ENCODE measurements at regions not wholly inside any gene's neighbourhood (a gene's known extent, or its start where the extent isn't known, plus 50 kb on each side); places are given as distances from the start of the nearest gene placed in this dataset.

GRCh38 chr7:79547132-79547531 is 93.7 kb upstream of the MAGI2 start:
- no peak overlapping the region for H3K27ac ChIP-seq
- TF ChIP-seq ZFX (IDR thresholded peaks at IDR 0.05) (no peak), CTCF (conservative IDR thresholded peaks at IDR 0.05) (no peak)

- no peak for TF ChIP-seq ZFX (IDR thresholded peaks at IDR 0.05)
- TF ChIP-seq CTCF (conservative IDR thresholded peaks at IDR 0.05), result no peak
- no peak overlapping the region for H3K27ac ChIP-seq
These were observed 87.1 kb upstream of the MAGI2 start for GRCh38 chr7:79540592-79540991.

GRCh38 chr7:79534128-79534527 is 80.7 kb upstream of the MAGI2 start:
- no peak overlapping the region for H3K27ac ChIP-seq
- TF ChIP-seq CTCF (conservative IDR thresholded peaks at IDR 0.05), result no peak
- TF ChIP-seq ZFX (IDR thresholded peaks at IDR 0.05), result no peak

- no peak overlapping the region for H3K27ac ChIP-seq
- TF ChIP-seq ZFX (IDR thresholded peaks at IDR 0.05) (no peak), CTCF (conservative IDR thresholded peaks at IDR 0.05) (no peak)
These were observed 78.6 kb upstream of the MAGI2 start for GRCh38 chr7:79531905-79532664.

- H3K27ac ChIP-seq, result no peak overlapping the region
- TF ChIP-seq ZFX (IDR thresholded peaks at IDR 0.05) (no peak), CTCF (conservative IDR thresholded peaks at IDR 0.05) (no peak)
These were observed 77.6 kb upstream of the MAGI2 start for GRCh38 chr7:79531116-79531515.

GRCh38 chr7:79529881-79530235 is 76.4 kb upstream of the MAGI2 start:
- TF ChIP-seq ZFX (IDR thresholded peaks at IDR 0.05) (no peak), CTCF (conservative IDR thresholded peaks at IDR 0.05) (no peak)
- H3K27ac ChIP-seq, result no peak overlapping the region

GRCh38 chr7:79529214-79529880 is 75.9 kb upstream of the MAGI2 start:
- TF ChIP-seq ZFX (IDR thresholded peaks at IDR 0.05) (no peak), CTCF (conservative IDR thresholded peaks at IDR 0.05) (no peak)
- no peak overlapping the region for H3K27ac ChIP-seq

All from C4-2B (cell line).